GM18858 (cell line): ENCODE measurements at regions not wholly inside any gene's neighbourhood (a gene's known extent, or its start where the extent isn't known, plus 50 kb on each side); places are given as distances from the start of the nearest gene placed in this dataset.
"Not testable (repeated sequence)": the region's sequence is repeated elsewhere in the genome, so short reads cannot be mapped to it uniquely, and the experiment has no call there.

Source experiments
- ATAC-seq: cut with Tn5 transposase; IDR thresholded peaks from one replicate; pipeline ENCODE4 v1.9.1; 2021; ENCODE audit not compliant: unreplicated experiment

- no peak for ATAC-seq
Observed at GRCh38 chr16:14384745-14385144, 245.3 kb downstream of the PARN start.

GRCh38 chr16:14383844-14384243 lies 246.2 kb downstream of the PARN start:
- not testable (repeated sequence) for ATAC-seq

- ATAC-seq, result no peak
Observed at GRCh38 chr16:14378689-14379467, 251.2 kb downstream of the PARN start.

- ATAC-seq, result no peak
Observed at GRCh38 chr16:14378131-14378551, 251.9 kb downstream of the PARN start.

- ATAC-seq, result no peak
Observed at GRCh38 chr16:14377326-14377725, 252.7 kb downstream of the PARN start.

GRCh38 chr16:14375132-14375491 lies 254.9 kb downstream of the PARN start:
- ATAC-seq, result no peak

GRCh38 chr16:14374451-14375131 lies 255.5 kb downstream of the PARN start:
- no peak for ATAC-seq

- no peak for ATAC-seq
Observed at GRCh38 chr16:14373896-14374295, 256.2 kb downstream of the PARN start.

- ATAC-seq, result no peak
Observed at GRCh38 chr16:14373406-14373805, 256.7 kb downstream of the PARN start.

GRCh38 chr16:14372471-14372870 lies 257.6 kb downstream of the PARN start:
- no peak for ATAC-seq

GRCh38 chr16:14371778-14372431 lies 258.2 kb downstream of the PARN start:
- no peak for ATAC-seq

- no peak for ATAC-seq
Observed at GRCh38 chr16:14370736-14371234, 259.3 kb downstream of the PARN start.

- no peak for ATAC-seq
Observed at GRCh38 chr16:14369734-14370598, 260.1 kb downstream of the PARN start.

- ATAC-seq, result no peak
Observed at GRCh38 chr16:14368399-14368798, 261.7 kb downstream of the PARN start.

- ATAC-seq, result no peak
Observed at GRCh38 chr16:14366974-14367707, 262.9 kb downstream of the PARN start.

GRCh38 chr16:14366447-14366846 lies 263.6 kb downstream of the PARN start:
- no peak for ATAC-seq

- no peak for ATAC-seq
Observed at GRCh38 chr16:14365200-14365851, 264.7 kb downstream of the PARN start.

GRCh38 chr16:14364386-14365199 lies 265.5 kb downstream of the PARN start:
- no peak for ATAC-seq

GRCh38 chr16:14364112-14364385 lies 266.0 kb downstream of the PARN start:
- ATAC-seq, result no peak
